IMR-90 (cell line): ENCODE measurements at regions not wholly inside any gene's neighbourhood (a gene's known extent, or its start where the extent isn't known, plus 50 kb on each side); places are given as distances from the start of the nearest gene placed in this dataset.

ENCODE experiments used
- BHLHE40 ChIP-seq: fragments of 150-350 bp; IDR thresholded peaks from 2 replicates; pipeline ENCODE4 v1.6.1; 2016; ENCODE audit warnings: mild to moderate bottlenecking, low read depth, low read length
- CEBPB ChIP-seq: IDR thresholded peaks from 2 replicates; pipeline ENCODE4 v1.6.1; 2012; ENCODE audit warnings: low read depth, low read length, improper control_type of control experiment
- CHD1 ChIP-seq: IDR thresholded peaks from 2 replicates; pipeline ENCODE4 v1.6.1; 2012; ENCODE audit warnings: low read depth, low read length, improper control_type of control experiment
- NFE2L2 ChIP-seq: fragments of 150-350 bp; IDR thresholded peaks from 2 replicates; pipeline ENCODE4 v1.6.1; 2016; ENCODE audit warnings: low read depth, mild to moderate bottlenecking, low read length
- POLR2A ChIP-seq: IDR thresholded peaks from 2 replicates; pipeline ENCODE4 v1.6.1; 2012; ENCODE audit warnings: mild to moderate bottlenecking, low read depth, low read length
- RCOR1 ChIP-seq: IDR thresholded peaks from 2 replicates; pipeline ENCODE4 v1.6.1; 2012; ENCODE audit warnings: mild to moderate bottlenecking, low read length, improper control_type of control experiment; ENCODE audit not compliant: insufficient replicate concordance
- SMC3 ChIP-seq: fragments of 150-350 bp; IDR thresholded peaks from 2 replicates; pipeline ENCODE4 v1.6.1; 2016; ENCODE audit warnings: low read depth, mild to moderate bottlenecking, antibody characterized with exemption, low read length, moderate library complexity
- TF ChIP-seq, protein P1 (sequence below): conservative IDR thresholded peaks from 2 replicates; pipeline ENCODE4 v1.5.1; 2012; ENCODE audit warnings: mild to moderate bottlenecking, low read depth, low read length, improper control_type of control experiment
- TF ChIP-seq, protein P2 (sequence below): fragments of 150-350 bp; IDR thresholded peaks from 2 replicates; pipeline ENCODE4 v1.6.1; 2017; ENCODE audit warnings: mild to moderate bottlenecking, antibody characterized with exemption, low read length, low read depth

DNA sequence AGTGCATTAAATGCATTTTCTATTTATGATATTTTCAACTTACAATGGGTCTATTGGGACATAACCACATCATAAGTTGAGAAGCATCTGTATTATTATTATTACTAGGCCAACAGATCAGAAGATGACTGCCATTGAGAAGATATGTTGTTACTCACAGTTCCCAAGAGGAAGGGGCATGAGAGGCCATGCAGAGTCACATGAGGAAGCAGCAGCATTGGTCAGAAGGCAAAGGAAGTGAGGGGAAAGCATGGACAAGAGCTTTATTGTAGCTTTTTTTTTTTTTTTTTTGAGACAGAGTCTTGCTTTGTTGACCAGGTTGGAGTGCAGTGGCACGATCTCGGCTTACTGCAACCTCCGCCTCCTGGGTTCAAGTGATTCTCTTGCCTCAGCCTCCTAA lies 66.2 kb upstream of the LCLAT1 start:
- TF ChIP-seq POLR2A (no peak), BHLHE40 (no peak), SMC3 (no peak), NFE2L2 (no peak), CEBPB (no peak), RCOR1 (no peak), CHD1 (no peak)
- TF ChIP-seq, protein P1, sequence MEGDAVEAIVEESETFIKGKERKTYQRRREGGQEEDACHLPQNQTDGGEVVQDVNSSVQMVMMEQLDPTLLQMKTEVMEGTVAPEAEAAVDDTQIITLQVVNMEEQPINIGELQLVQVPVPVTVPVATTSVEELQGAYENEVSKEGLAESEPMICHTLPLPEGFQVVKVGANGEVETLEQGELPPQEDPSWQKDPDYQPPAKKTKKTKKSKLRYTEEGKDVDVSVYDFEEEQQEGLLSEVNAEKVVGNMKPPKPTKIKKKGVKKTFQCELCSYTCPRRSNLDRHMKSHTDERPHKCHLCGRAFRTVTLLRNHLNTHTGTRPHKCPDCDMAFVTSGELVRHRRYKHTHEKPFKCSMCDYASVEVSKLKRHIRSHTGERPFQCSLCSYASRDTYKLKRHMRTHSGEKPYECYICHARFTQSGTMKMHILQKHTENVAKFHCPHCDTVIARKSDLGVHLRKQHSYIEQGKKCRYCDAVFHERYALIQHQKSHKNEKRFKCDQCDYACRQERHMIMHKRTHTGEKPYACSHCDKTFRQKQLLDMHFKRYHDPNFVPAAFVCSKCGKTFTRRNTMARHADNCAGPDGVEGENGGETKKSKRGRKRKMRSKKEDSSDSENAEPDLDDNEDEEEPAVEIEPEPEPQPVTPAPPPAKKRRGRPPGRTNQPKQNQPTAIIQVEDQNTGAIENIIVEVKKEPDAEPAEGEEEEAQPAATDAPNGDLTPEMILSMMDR, result no peak
- TF ChIP-seq, protein P2, sequence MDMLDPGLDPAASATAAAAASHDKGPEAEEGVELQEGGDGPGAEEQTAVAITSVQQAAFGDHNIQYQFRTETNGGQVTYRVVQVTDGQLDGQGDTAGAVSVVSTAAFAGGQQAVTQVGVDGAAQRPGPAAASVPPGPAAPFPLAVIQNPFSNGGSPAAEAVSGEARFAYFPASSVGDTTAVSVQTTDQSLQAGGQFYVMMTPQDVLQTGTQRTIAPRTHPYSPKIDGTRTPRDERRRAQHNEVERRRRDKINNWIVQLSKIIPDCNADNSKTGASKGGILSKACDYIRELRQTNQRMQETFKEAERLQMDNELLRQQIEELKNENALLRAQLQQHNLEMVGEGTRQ, result no peak
